Left lung (tissue), 4 donors: ENCODE measurements at regions not wholly inside any gene's neighbourhood (a gene's known extent, or its start where the extent isn't known, plus 50 kb on each side); places are given as distances from the start of the nearest gene placed in this dataset.

Source experiments
- ATAC-seq: fragments of 200-7000 bp; cut with Tn5 transposase; one replicate; pipeline ENCODE4 v1.9.1; 2020; ENCODE audit warnings: moderate library complexity
- DNase-seq, 4 donors: peaks; one replicate each; pipeline ENCODE4 v3.0.0-alpha.2; 2013 to 2020
- H3K27ac ChIP-seq, 2 donors: fragments of 200-600 bp; sonication (generic) in 1 of 2; one replicate each; pipeline versions ENCODE4 v1.5.0 to v1.8.0; 2020 to 2021
- H3K27me3 ChIP-seq, 2 donors: fragments of 200-600 bp; sonication (generic) in 1 of 2; one replicate each; pipeline versions ENCODE4 v1.5.0 to v1.8.0; 2020 to 2021
- H3K36me3 ChIP-seq, 2 donors: fragments of 200-600 bp; sonication (generic) in 1 of 2; one replicate each; pipeline versions ENCODE4 v1.5.0 to v1.8.0; 2020 to 2021
- H3K4me1 ChIP-seq, 2 donors: fragments of 200-600 bp; one replicate each; pipeline ENCODE4 v1.8.0; 2021
- H3K4me3 ChIP-seq, 2 donors: fragments of 200-600 bp; sonication (generic) in 1 of 2; one replicate each; pipeline versions ENCODE4 v1.5.0 to v1.8.0; 2020 to 2021; ENCODE audit warnings: mild to moderate bottlenecking in 1 of 2
- H3K9me3 ChIP-seq, 2 donors: fragments of 200-600 bp; sonication (generic) in 1 of 2; one replicate each; pipeline versions ENCODE4 v1.5.0 to v1.8.0; 2020 to 2021
- CTCF ChIP-seq, 2 donors: fragments of 200-600 bp; sonication (generic) in 1 of 2; IDR thresholded peaks; one replicate each; pipeline versions ENCODE4 v1.5.0 to v1.8.0; 2021; ENCODE audit warnings: antibody characterized with exemption in 2 of 2
- intact Hi-C, 2 donors: fragments of 100-400 bp; cut with DNase I; formaldehyde crosslinking; loops; one replicate each; pipeline versions ENCODE4 v1.11.2 to v1.14.2; 2022
- donor health status: DM: no; HTN: yes; CAD: no.
- donor health status: DM: no; HTN: no; CAD: no.

GRCh38 chr6:11926594-11927407 lies 85.3 kb upstream of the HIVEP1 start:
- H3K4me1 ChIP-seq: no peaks in the 10 kb centered on the region
- no peaks in the 10 kb centered on the region for H3K36me3 ChIP-seq
- no peaks in the 10 kb centered on the region for H3K9me3 ChIP-seq
- no peak for TF ChIP-seq CTCF (IDR thresholded peaks at IDR 0.05)
- no peaks in the 10 kb centered on the region for H3K27me3 ChIP-seq
- no peak overlapping the region for H3K27ac ChIP-seq
- ATAC-seq (no peak), DNase-seq (no peak)
- H3K4me3 ChIP-seq: no peak overlapping the region
- intact Hi-C loops: no loop called here

- Histone ChIP-seq H3K27me3 (no peaks in the 10 kb centered on the region), H3K4me3 (no peak overlapping the region), H3K36me3 (no peaks in the 10 kb centered on the region), H3K27ac (no peak overlapping the region), H3K9me3 (no peaks in the 10 kb centered on the region), H3K4me1 (no peaks in the 10 kb centered on the region)
- no peak for TF ChIP-seq CTCF (IDR thresholded peaks at IDR 0.05)
- DNase-seq (no peak), ATAC-seq (no peak)
- intact Hi-C loops: no loop called here
These were observed 86.3 kb upstream of the HIVEP1 start for GRCh38 chr6:11925805-11926204.

- no peak for ATAC-seq
- TF ChIP-seq CTCF (IDR thresholded peaks at IDR 0.05): no peak
- Histone ChIP-seq H3K4me3 (no peak overlapping the region), H3K9me3 (no peaks in the 10 kb centered on the region), H3K4me1 (no peaks in the 10 kb centered on the region), H3K36me3 (no peaks in the 10 kb centered on the region), H3K27me3 (no peaks in the 10 kb centered on the region), H3K27ac (no peak overlapping the region)
- no peak for DNase-seq
- intact Hi-C loops: no loop called here
These were observed 88.5 kb upstream of the HIVEP1 start for GRCh38 chr6:11923621-11924020.

- intact Hi-C loops: no loop called here
- H3K4me3 ChIP-seq: no peak overlapping the region
- ATAC-seq (no peak), DNase-seq (no peak)
- no peak overlapping the region for H3K27ac ChIP-seq
- TF ChIP-seq CTCF (IDR thresholded peaks at IDR 0.05): no peak
- H3K4me1 ChIP-seq: no peaks in the 10 kb centered on the region
- no peaks in the 10 kb centered on the region for H3K27me3 ChIP-seq
- no peaks in the 10 kb centered on the region for H3K36me3 ChIP-seq
- no peaks in the 10 kb centered on the region for H3K9me3 ChIP-seq
These were observed 89.2 kb upstream of the HIVEP1 start for GRCh38 chr6:11922901-11923300.

GRCh38 chr6:11921751-11922150 lies 90.4 kb upstream of the HIVEP1 start:
- H3K4me3 ChIP-seq: no peak overlapping the region
- H3K27me3 ChIP-seq: no peaks in the 10 kb centered on the region
- no peak overlapping the region for H3K27ac ChIP-seq
- DNase-seq (no peak), ATAC-seq (no peak)
- no peak for TF ChIP-seq CTCF (IDR thresholded peaks at IDR 0.05)
- intact Hi-C loops: no loop called here
- H3K36me3 ChIP-seq: no peaks in the 10 kb centered on the region
- H3K4me1 ChIP-seq: no peaks in the 10 kb centered on the region
- no peaks in the 10 kb centered on the region for H3K9me3 ChIP-seq
